ENCODE measurements at regions not wholly inside any gene's neighbourhood (a gene's known extent, or its start where the extent isn't known, plus 50 kb on each side); places are given as distances from the start of the nearest gene placed in this dataset.

DNA sequence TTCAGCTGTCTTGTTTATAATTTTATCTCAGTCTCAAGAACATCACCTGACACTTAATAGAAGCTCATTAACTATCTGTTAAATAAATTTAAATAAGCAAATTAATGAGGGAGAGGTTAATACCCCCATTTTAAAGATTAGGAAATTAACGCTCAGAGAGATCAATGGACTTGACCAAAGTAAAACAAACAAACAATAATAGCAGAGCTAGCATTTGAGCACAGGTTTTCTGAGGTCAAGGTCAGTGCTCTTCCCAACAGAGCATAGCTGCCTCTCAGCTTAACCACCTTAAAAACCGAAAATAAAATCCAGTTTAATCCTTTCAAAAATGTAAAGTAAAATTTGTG is 196.6 kb upstream of the BCL6 start:
- Mint-ChIP-seq H3K4me3 (no peak overlapping the region), H3K27ac (no peak overlapping the region), H3K9me3 (no peaks in the 10 kb centered on the region), H3K36me3 (ENCODE audit: low read depth) (no peaks in the 10 kb centered on the region), H3K27me3 (ENCODE audit: insufficient read depth) (no peaks in the 10 kb centered on the region; the same call in 1 of the 2 replicates), H3K4me1 (ENCODE audit: low read depth) (peaks cover 18% of the 10 kb centered on the region)
- TF ChIP-seq CTCF (IDR thresholded peaks at IDR 0.05): no peak
- no peak for DNase-seq

DNA sequence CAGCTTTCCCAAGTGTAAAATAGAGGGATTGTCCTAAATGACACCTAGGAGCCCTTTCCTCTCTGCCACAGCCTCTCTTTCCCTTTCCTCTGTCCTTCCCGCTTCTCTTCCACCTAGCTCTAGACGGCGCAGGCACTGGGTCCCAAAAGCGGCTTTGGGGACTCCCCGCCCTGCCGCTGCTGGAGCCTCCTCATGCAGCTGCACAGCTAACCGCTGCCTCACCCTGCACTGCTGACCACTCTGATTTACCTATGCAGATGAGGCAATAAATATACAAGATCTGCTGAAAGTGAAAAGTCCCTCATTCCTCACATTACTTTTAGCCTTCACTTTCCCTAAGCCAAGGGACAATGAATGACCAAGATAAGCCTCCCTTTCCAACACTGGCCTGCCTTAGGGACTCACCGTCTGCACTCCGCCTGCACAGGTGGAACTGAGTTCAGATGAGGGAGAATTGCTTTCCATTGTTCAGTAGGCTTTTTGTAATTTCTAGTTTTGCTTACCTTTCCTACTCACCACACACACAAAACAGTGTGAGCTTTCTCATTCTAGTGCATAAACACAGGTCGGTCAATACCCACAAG is 197.5 kb upstream of the BCL6 start:
- TF ChIP-seq CTCF (IDR thresholded peaks at IDR 0.05): no peak
- DNase-seq: no peak
- Mint-ChIP-seq H3K36me3 (ENCODE audit: low read depth) (no peaks in the 10 kb centered on the region), H3K9me3 (no peaks in the 10 kb centered on the region), H3K27ac (no peak overlapping the region), H3K27me3 (ENCODE audit: insufficient read depth) (no peaks in the 10 kb centered on the region; the same call in 1 of the 2 replicates), H3K4me3 (no peak overlapping the region), H3K4me1 (ENCODE audit: low read depth) (peaks cover 22% of the 10 kb centered on the region)

- peaks cover 3% of the 10 kb centered on the region for H3K27me3 Mint-ChIP-seq (ENCODE audit: insufficient read depth)
- no peak for TF ChIP-seq CTCF (IDR thresholded peaks at IDR 0.05)
- H3K9me3 Mint-ChIP-seq: no peaks in the 10 kb centered on the region
- no peak overlapping the region for H3K4me3 Mint-ChIP-seq
- peaks cover 22% of the 10 kb centered on the region for H3K4me1 Mint-ChIP-seq (ENCODE audit: low read depth)
- no peak overlapping the region for H3K27ac Mint-ChIP-seq
- no peak for DNase-seq
- no peaks in the 10 kb centered on the region for H3K36me3 Mint-ChIP-seq (ENCODE audit: low read depth)
Measured at GRCh38 chr3:187943677-187944389, 198.6 kb upstream of the BCL6 start.

DNA sequence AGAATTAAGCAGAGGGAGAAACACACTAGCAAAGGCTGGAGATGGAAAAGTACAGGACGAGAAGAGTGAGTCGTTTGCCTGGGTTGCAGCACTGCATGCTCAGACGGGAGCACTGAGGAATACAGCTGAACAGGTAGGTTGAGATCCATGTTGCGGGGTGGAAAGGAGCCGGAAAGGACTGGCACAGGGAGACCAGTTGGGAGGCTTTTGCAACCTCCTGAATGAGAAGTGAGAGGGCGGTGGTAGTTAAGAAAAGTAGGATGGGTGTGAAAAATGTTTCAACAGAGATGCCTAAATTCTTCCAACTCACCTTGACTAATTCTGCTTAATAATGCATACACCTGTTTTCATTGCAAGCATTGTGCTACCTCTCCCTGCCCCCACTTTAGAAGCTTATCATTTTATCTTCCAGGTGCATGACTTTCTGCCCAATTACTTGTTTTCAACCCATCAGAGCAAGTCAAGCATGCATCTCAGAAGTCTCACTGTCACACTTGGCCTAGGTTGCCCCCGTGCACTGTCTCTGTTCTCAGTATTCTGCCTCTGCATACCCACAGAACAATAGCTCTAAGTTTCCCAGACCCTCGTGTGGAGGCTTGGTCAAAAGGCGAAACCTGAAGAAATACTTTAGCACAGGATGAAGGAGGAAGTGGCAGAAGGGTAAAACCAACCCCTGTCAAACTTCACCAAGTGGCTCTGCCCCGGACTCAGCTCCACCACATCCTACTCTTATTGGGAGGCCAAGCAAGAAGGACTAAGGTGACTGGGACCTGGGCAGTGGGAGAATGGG is 199.3 kb upstream of the BCL6 start:
- no peak for TF ChIP-seq CTCF (IDR thresholded peaks at IDR 0.05)
- H3K9me3 Mint-ChIP-seq: no peaks in the 10 kb centered on the region

GRCh38 chr3:187945374-187945773 is 200.1 kb upstream of the BCL6 start:
- H3K27me3 Mint-ChIP-seq (ENCODE audit: insufficient read depth): peaks cover 3% of the 10 kb centered on the region
- no peak for DNase-seq
- H3K4me3 Mint-ChIP-seq: no peak overlapping the region
- no peaks in the 10 kb centered on the region for H3K9me3 Mint-ChIP-seq
- no peak for TF ChIP-seq CTCF (IDR thresholded peaks at IDR 0.05)
- H3K36me3 Mint-ChIP-seq (ENCODE audit: low read depth): no peaks in the 10 kb centered on the region
- H3K27ac Mint-ChIP-seq: no peak overlapping the region
- peaks cover 22% of the 10 kb centered on the region for H3K4me1 Mint-ChIP-seq (ENCODE audit: low read depth)

More for the DNA sequence above, 199.3 kb upstream of the BCL6 start:
- H3K27me3 Mint-ChIP-seq (ENCODE audit: insufficient read depth): peaks cover 3% of the 10 kb centered on the region
- DNase-seq: no peak
- H3K4me1 Mint-ChIP-seq (ENCODE audit: low read depth): peaks cover 22% of the 10 kb centered on the region
- H3K4me3 Mint-ChIP-seq: no peak overlapping the region
- H3K36me3 Mint-ChIP-seq (ENCODE audit: low read depth): no peaks in the 10 kb centered on the region
- H3K27ac Mint-ChIP-seq: no peak overlapping the region
